ENCODE measurements at regions not wholly inside any gene's neighbourhood (a gene's known extent, or its start where the extent isn't known, plus 50 kb on each side); places are given as distances from the start of the nearest gene placed in this dataset.
A peak's percentile ranks its signal among the peaks of the same experiment; 100 is the strongest.

DNA sequence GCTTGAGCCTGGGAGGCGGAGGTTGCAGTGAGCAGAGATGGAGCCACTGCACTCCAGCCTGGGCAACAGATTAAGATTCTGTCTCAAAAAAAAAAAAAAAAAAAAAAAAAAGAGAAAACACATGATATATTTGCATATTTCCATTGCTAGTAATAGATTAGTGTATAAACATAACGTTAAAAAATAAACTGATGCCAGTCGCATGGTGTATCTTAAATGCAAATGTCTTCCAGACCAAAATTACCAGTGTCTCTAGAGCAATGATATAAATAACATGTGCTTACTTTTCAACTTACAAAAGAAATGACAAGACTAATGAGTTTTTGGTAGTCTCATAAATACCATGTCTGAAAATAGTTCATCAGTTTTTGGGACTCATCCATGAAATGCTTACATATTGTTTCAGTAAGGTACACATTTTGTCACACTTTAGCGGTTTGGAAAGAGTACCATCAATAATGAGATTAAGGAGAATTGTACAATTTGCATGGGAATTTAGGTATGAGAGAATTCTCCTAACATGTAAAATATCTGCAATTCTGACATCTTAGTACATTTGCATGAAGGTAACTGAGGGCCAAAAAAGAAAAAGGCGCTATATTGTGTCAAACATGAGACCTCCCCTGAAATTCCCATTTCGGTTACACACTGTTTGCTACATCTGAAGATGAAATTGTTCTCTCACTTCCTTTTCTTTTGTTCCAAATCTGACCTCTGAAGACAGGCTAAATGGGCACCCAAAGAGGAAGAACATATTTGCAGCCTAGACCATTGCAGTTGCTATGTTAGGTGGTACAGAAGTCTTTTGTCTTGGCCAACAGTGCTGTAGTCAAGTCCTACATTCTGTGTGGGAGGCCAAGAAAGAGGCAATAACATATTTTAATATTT is 51.5 kb upstream of the PIP4K2A start (continued):
- TF ChIP-seq PKNOX1 (IDR thresholded peaks at IDR 0.05) (no peak), BCL11A (IDR thresholded peaks at IDR 0.05; ENCODE audit: low read depth, low read length) (0 out of 2 replicates have a peak, but pooled peaks have one; percentile 12), JUND (IDR thresholded peaks at IDR 0.05; ENCODE audit: low read depth, low read length) (no peak), TCF12 (IDR thresholded peaks at IDR 0.05; ENCODE audit: low read depth, low read length) (no peak), ATF2 (IDR thresholded peaks at IDR 0.05; ENCODE audit: low read length) (peak; percentile 61; the same call in 1 of the 2 replicates), CHD2 (IDR thresholded peaks at IDR 0.05; ENCODE audit: borderline replicate concordance, low read depth, low read length) (no peak), ATF7 (IDR thresholded peaks at IDR 0.05; ENCODE audit: low read depth) (0 out of 2 replicates have a peak, but pooled peaks have one; percentile 26), ZNF384 (IDR thresholded peaks at IDR 0.05; ENCODE audit: borderline replicate concordance, low read depth, low read length) (peak; percentile 70), NR2F1 (conservative IDR thresholded peaks at IDR 0.05) (peak; percentile 71), ETV6 (conservative IDR thresholded peaks at IDR 0.05 in 1 of 2, IDR thresholded peaks at IDR 0.05 in 1 of 2; ENCODE audit: borderline replicate concordance in 1 of 2, low read depth in 1 of 2) (peak in 1 of 2 experiments; percentile 60; a peak in 1 of 4 replicates)
- TF ChIP-seq, protein P1, sequence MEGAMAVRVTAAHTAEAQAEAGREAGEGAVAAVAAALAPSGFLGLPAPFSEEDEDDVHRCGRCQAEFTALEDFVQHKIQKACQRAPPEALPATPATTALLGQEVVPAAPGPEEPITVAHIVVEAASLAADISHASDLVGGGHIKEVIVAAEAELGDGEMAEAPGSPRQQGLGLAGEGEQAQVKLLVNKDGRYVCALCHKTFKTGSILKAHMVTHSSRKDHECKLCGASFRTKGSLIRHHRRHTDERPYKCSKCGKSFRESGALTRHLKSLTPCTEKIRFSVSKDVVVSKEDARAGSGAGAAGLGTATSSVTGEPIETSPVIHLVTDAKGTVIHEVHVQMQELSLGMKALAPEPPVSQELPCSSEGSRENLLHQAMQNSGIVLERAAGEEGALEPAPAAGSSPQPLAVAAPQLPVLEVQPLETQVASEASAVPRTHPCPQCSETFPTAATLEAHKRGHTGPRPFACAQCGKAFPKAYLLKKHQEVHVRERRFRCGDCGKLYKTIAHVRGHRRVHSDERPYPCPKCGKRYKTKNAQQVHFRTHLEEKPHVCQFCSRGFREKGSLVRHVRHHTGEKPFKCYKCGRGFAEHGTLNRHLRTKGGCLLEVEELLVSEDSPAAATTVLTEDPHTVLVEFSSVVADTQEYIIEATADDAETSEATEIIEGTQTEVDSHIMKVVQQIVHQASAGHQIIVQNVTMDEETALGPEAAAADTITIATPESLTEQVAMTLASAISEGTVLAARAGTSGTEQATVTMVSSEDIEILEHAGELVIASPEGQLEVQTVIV (IDR thresholded peaks at IDR 0.05; ENCODE audit: borderline replicate concordance, partially characterized antibody), result no peak
- TF ChIP-seq, protein P2, sequence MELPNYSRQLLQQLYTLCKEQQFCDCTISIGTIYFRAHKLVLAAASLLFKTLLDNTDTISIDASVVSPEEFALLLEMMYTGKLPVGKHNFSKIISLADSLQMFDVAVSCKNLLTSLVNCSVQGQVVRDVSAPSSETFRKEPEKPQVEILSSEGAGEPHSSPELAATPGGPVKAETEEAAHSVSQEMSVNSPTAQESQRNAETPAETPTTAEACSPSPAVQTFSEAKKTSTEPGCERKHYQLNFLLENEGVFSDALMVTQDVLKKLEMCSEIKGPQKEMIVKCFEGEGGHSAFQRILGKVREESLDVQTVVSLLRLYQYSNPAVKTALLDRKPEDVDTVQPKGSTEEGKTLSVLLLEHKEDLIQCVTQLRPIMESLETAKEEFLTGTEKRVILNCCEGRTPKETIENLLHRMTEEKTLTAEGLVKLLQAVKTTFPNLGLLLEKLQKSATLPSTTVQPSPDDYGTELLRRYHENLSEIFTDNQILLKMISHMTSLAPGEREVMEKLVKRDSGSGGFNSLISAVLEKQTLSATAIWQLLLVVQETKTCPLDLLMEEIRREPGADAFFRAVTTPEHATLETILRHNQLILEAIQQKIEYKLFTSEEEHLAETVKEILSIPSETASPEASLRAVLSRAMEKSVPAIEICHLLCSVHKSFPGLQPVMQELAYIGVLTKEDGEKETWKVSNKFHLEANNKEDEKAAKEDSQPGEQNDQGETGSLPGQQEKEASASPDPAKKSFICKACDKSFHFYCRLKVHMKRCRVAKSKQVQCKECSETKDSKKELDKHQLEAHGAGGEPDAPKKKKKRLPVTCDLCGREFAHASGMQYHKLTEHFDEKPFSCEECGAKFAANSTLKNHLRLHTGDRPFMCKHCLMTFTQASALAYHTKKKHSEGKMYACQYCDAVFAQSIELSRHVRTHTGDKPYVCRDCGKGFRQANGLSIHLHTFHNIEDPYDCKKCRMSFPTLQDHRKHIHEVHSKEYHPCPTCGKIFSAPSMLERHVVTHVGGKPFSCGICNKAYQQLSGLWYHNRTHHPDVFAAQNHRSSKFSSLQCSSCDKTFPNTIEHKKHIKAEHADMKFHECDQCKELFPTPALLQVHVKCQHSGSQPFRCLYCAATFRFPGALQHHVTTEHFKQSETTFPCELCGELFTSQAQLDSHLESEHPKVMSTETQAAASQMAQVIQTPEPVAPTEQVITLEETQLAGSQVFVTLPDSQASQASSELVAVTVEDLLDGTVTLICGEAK (IDR thresholded peaks at IDR 0.05; ENCODE audit: borderline replicate concordance), result peak; percentile 66; the same call in 1 of the 2 replicates
- TF ChIP-seq, protein P3, sequence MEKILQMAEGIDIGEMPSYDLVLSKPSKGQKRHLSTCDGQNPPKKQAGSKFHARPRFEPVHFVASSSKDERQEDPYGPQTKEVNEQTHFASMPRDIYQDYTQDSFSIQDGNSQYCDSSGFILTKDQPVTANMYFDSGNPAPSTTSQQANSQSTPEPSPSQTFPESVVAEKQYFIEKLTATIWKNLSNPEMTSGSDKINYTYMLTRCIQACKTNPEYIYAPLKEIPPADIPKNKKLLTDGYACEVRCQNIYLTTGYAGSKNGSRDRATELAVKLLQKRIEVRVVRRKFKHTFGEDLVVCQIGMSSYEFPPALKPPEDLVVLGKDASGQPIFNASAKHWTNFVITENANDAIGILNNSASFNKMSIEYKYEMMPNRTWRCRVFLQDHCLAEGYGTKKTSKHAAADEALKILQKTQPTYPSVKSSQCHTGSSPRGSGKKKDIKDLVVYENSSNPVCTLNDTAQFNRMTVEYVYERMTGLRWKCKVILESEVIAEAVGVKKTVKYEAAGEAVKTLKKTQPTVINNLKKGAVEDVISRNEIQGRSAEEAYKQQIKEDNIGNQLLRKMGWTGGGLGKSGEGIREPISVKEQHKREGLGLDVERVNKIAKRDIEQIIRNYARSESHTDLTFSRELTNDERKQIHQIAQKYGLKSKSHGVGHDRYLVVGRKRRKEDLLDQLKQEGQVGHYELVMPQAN (conservative IDR thresholded peaks at IDR 0.05), result no peak
